Fibroblast of upper back skin (primary cell): ENCODE measurements at regions not wholly inside any gene's neighbourhood (a gene's known extent, or its start where the extent isn't known, plus 50 kb on each side); places are given as distances from the start of the nearest gene placed in this dataset.
A peak's percentile ranks its signal among the peaks of the same experiment; 100 is the strongest.

Experiments used
- DNase-seq: peaks from one replicate; pipeline ENCODE4 v3.0.0-alpha.2; 2013

DNA sequence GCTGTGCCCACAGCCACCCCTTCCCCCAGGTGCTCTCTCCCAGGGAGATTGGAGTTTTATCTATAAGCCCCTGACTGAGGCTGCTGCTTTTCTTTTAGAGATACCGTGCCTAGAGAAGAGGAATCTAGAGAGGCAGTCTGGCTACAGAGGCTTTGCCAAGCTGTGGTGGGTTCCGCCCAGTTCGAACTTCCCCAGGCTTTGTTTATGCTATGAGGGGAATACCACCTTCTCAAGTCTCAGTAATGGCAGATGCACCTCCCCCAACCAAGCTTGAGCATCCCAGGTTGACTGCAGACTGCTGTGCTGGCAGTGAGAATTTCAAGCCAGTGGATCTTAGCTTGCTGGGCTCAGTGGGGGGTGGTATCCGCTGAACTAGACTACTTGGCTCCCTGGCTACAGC, 157.4 kb downstream of the CAAP1 start:
- no peak for DNase-seq

GRCh38 chr9:26729187-26729586, 163.4 kb downstream of the CAAP1 start:
- DNase-seq: no peak

DNA sequence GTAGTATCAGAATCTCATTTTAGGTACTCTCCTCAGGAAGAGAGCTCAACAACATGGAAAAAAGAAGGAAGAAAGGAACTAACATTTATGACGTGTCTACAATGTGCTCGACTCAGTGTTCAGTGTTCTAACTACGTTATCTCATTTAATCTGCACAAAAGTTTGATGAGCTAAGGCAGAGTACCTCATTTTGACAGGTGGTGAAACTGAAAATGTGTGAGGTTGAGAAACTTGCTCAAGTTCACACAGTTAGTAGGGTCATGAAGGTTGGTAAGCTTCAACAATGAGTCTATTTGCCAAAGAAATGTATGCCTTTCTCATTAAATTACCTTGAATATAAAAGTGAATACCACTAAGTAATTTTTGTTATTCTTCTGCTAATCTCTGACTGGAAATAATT, 165.1 kb downstream of the CAAP1 start:
- DNase-seq: no peak

DNA sequence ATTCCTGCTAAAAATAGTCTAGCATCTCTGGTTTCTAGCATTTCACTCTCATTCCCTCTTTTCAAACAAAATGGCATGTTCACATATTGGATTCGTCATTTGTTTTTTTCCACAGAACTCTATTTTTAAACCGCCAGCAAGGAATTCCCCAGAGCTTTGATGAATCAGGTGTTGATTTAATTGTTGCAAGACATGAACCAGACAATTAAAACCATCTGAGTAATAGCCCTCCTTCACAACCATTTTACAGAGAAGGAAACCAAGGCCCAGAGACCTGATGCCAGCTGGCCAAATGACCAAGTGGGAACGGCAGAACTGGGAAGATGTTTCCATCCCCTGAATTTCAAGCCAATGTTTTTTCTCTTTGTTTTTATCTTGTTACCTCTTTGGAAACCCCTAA, 167.0 kb downstream of the CAAP1 start:
- DNase-seq: no peak

DNA sequence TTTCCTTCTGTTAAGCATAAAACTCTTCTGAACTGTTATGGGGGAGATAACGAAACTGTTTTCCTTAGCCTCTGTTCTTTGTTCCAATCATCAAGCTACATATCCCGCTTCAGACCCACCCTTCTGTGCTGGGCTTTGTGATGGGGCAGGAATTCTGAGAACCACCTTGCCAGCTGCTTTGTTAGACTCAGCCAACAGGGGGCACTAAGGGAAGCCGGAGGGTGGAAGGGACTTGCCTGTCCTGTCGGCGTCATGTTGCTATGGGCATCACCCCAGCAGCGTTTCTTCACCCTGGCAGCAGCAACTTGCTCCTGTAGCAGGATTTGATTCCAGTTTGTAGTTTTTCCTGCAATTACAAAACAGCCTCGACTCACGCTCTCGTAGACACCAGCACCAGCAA, 169.1 kb downstream of the CAAP1 start:
- DNase-seq: no peak

DNA sequence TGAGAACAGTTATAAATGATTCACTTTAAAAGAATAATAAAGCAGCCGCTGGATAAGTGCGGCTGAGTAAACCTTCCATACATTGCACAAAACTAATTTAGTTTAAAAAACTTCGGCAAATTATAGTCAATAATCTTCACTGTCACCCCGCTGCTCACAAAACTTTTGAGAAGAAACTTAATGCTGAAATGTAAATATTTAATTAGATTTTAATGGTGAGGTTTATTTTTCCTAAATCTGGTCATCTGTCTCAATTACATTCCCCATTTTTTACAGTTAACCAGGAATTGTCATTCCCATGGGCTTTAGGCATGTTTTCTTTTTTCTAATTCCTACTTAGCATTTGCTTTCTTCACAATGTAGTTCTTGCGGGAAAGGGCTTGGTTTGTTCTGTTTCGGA, 169.8 kb downstream of the CAAP1 start:
- no peak for DNase-seq

GRCh38 chr9:26710008-26710407, 182.6 kb downstream of the CAAP1 start:
- DNase-seq: no peak

GRCh38 chr9:26706223-26706622, 186.4 kb downstream of the CAAP1 start:
- DNase-seq: no peak

DNA sequence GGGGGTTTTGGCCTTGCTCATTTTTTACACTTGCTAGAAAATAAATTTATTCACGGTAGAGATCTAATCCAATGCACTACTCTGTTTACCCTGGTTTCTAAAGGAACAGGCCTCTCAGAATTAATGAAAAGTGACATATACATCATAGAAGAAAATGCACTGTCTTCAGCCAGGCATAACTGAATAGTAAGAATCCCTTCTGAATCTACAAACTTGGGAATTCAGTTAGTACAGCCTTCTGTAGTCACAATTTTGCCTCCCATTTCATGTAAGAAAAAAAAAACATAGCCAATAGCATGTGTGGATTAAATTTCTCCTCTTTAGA, 197.3 kb downstream of the CAAP1 start:
- DNase-seq: no peak

DNA sequence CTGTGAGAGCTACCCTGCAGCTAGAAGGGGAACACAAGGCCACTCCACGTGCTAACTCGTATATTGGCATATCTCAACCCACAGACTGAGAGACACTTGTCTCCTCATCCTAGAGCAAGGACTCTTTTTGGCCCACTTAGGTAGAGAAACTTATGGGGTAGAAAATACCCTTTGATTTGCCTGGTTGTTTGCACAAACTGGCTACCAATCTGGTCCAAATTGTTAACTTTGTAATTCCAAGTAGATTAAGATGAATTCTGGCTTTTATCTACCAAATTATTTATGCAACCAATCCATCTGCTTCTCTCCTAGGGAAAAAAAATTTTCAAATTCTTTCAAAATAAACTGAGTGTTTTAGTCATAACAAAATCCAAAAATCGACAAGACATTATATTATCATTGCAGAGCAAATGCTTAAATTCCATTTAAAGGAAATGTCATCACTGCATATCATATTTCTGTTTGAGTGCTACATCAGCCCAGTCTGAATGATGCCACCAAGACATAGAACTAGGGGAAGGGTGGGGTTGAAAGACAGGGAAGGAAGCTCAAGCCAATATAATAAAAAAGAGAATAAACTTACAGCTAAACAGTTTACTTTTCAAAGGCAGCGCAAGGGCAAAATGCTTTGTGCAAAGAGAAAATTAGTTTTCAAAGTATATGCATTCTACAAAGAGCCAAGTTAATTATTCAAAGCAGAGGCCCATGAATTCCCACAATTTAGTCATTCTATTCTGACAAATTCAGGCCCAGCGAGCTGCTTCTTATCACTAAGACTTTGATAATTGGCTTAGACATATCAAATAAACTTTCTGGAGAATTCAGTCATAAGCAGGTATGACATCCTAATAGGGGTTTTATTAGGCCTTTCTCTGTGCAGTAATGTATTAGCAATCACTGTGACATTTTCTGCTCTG, 198.0 kb downstream of the CAAP1 start:
- DNase-seq: no peak

DNA sequence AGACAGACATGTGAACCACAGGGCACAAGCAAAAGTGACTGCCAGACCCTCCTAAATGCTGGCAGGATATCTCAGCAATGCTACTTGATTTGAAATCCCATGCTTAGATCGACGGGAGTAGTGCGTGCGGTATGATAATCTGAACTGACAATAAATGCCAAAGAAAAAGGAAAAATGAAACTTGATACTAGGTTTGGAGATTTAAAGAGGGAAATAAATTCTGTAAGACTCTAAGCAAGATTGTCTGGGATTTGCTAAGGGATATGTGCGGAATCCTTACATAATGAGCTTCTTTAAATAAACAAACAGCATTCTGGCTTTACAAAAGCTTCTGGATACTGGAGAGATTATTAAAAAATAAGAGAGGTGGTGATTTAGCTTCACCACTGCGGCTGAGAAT, 203.6 kb downstream of the CAAP1 start:
- DNase-seq: no peak

GRCh38 chr9:26687421-26687820, 205.2 kb downstream of the CAAP1 start:
- DNase-seq: peak; percentile 2

GRCh38 chr9:26685818-26686217, 206.8 kb downstream of the CAAP1 start:
- peak; percentile 1 for DNase-seq

GRCh38 chr9:26684029-26684428, 208.6 kb downstream of the CAAP1 start:
- no peak for DNase-seq

GRCh38 chr9:26682796-26683496, 209.7 kb downstream of the CAAP1 start:
- no peak for DNase-seq

DNA sequence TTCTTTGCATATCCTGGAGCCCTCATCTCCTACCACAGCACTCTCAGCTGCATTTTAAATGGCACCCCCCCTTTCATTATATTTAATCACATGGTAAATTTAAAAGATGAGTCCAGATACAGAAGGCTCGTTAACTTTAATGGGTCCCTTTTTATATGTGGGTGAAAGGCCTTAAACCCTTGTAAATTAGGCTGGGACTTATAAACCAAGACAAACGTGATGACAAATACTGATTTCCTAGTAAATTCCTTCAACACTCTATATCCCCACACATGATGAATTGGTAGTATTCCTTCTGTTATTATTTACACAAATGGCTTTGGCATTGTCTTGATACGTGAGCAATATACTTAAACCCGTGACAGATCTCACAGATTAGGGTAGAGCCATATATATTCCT, 210.6 kb downstream of the CAAP1 start:
- no peak for DNase-seq

- peak; percentile 16 for DNase-seq
Observed at GRCh38 chr9:26677965-26678706, 214.5 kb downstream of the CAAP1 start.

DNA sequence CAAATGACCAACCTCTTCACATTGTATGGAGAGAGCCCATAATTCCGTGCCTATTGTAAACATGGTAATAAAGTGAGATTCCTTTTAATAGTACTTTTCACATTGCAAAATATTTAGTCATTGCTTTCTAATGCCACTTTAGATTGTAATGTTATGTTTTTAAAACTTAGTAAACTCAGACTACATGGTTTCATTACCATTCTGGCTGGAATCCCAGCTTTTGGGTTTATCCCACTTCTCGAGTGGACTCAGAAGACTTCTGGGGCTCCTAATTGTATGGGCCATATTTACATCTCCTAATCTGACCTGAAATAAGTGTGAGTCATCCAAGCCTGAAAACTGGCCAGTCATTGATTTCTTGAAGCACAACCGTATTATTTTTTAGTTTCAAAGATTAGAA, 217.6 kb downstream of the CAAP1 start:
- DNase-seq: no peak

- no peak for DNase-seq
Observed at GRCh38 chr9:26673261-26673660, 219.3 kb downstream of the CAAP1 start.

DNA sequence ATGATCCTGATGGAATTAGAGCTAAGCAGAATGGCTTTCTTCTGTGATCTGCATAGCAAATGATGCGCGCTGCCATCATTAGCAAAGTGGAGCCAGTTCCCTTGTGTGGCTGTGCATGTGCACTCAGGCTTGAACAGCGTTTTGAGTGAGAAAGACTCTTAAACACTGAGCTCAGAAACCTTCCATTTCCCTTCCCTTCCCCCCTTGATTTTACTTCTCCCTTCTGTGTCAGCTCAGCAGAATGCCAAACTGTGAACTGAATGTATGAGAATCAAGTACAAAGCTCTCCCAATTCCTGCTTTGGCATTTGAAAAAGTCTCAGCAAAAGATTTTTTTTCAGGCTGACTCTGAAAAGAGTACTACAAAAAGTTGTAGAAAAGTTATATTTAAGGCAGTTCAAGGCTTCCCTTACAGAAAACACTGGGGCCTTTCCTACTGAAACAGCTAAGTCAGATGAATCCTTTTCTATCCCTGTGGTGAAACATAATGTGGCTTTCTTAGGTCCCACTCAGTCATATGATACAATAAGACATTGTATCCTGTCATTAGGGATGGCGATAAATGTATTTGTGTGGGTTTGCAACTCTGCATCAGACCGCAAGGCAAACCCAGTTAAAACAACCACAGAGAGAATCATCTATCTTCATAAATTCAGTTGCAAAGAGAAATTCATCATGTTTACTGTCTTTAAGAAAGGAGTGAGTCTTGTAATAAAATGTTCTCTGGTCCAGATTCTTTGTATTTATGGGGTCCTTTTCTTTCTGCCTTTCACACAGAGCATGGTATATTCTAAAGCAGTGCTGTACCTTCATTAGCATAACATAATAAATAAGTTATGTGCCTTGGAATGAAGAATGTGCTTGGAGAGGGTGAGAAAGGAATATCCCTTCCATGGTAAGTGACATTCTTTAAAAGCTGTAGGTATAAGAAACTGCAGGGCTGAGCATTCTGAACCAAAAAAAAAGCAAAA, 222.6 kb downstream of the CAAP1 start:
- DNase-seq: no peak

DNA sequence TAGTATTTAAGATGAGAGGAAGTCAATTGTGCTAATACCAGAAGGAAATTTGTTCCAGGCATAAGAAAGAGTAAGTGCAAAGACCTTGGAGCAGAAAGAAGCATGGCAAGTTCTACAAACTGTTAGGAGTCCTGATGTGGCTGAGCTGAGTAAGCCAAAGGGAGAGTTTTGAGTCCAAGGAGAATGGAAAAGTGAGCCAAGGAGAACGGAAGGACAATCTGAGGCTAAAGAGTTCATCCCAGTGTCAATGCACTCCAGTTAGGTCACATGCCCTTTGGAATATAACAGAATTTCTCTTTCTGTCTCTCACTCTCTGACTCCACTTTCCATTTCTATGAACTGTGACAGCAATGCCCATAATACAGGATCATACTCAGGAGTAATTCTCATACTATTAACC, 224.7 kb downstream of the CAAP1 start:
- no peak for DNase-seq

GRCh38 chr9:26665666-26666065, 226.9 kb downstream of the CAAP1 start:
- DNase-seq: no peak
